ENCODE measurements at regions not wholly inside any gene's neighbourhood (a gene's known extent, or its start where the extent isn't known, plus 50 kb on each side); places are given as distances from the start of the nearest gene placed in this dataset.

DNA sequence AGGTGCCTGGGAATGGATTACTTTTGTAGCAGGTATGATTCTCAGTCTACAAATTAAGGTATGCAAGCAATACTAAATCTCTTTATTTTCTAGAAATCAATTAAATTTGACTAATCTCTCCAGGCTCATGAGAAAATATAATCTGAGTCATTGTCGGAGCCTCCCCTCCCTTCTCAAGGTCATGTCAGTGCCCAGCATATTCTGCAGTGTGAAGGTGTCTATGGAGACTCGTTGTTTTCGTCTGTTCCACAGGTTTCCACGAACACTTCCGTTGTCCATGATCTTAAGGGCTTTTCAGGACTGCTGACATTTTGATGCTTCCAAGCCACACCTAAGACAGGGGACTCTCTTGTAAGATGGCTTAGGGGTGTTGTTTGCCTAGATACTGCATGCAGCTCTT, 56.6 kb upstream of the SCOC start:
- no peak for DNase-seq

DNA sequence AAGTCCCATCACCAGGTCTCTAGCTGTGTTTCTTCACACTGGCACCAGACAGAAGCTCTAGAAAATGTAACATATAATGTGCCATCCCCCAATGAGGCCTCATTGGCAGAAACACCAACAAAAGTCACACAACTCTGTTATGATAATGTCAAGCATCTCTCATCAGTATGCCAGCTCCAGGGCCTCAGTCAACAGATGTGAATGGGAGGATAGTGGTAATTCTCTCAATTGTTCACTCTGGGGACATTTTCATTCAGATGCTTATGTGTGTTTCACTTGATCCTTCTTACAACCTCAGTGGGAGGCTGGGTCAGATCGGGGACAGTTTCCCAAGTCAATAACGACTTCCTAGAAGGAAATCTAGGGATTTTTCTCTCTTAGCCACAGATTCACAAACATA, 57.5 kb upstream of the SCOC start:
- no peak for DNase-seq

DNA sequence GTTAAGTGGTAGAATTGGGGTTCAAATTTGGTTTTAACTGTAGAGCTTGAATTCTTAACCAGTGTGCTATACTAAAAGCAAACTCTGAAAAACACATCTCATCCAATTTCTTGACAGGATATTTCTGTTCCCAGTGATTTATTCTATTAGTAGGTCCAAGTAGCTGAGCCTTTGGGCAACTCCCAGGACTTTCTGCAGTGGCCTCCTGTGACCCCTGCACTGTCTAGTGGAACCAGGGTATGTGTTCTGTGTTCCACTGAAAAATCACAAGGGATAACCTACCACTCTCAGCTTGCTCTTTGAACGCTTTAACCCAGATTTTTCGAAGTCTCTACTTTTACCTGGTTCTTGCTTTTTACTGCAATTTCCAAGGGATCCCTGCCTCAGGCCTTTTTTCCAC, 58.0 kb upstream of the SCOC start:
- no peak for DNase-seq

DNA sequence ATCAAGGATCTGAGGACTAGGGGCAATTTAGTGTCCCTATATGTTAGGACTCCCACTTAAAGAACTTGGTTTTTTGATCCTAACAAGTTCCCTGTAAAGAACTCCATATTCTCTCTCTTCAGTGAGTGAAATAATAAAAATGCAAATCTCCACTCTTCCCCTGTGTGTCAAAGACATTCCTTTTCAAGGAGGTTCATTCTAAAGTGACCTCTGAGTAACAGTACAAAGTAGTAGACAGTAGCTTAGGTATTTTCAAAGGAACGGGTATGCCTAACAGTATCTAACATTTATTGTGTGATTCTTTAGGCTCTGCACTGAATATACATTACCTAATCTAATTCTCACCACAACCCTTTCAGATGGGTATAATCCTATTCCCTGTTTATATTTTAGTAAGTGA, 58.4 kb upstream of the SCOC start:
- DNase-seq = no peak

DNA sequence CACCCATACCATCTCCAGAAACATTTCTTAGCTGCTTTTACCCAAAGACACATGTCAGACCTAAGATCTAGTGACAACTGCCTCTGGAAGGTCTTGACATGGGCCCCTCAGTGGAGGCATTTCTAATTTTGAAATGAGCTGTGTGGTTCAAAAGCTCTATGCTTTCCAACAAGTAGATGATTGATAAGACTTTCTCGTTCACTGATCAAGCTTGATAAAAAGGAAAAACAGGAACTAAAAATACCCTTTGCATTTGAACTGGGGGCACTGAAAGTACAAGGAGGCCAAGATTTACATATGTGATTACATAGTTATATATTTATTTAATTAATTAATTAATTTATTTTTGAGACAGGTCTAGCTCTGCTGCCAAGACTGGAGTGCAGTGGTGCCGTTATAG, 61.3 kb upstream of the SCOC start:
- DNase-seq = no peak

DNA sequence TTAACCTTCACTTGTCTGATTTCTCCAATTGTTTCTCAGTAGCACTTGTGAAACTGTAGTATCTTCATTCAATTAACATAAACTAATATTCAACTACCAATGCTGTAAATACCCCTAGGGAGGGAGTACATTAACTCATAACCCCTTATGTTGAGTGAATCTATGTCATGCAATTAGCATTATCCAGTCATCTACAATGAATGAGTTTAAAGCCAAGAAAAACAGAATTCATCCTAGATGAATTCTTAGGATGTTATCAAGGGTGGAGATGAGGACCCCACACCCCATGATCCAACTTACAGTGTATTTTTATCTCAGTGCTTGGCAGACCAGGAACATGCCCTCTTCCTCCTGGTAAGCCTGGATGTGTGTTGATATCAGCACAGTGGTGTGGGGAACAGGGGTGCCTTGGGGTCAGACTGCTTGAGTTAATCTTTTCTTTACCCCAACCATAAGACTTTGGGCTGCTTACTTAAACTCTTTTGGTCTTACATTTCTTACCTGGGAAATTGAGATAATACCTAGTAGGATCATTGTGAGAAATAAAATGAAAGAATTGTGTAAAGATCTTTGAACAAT, 62.1 kb upstream of the SCOC start:
- no peak for DNase-seq

DNA sequence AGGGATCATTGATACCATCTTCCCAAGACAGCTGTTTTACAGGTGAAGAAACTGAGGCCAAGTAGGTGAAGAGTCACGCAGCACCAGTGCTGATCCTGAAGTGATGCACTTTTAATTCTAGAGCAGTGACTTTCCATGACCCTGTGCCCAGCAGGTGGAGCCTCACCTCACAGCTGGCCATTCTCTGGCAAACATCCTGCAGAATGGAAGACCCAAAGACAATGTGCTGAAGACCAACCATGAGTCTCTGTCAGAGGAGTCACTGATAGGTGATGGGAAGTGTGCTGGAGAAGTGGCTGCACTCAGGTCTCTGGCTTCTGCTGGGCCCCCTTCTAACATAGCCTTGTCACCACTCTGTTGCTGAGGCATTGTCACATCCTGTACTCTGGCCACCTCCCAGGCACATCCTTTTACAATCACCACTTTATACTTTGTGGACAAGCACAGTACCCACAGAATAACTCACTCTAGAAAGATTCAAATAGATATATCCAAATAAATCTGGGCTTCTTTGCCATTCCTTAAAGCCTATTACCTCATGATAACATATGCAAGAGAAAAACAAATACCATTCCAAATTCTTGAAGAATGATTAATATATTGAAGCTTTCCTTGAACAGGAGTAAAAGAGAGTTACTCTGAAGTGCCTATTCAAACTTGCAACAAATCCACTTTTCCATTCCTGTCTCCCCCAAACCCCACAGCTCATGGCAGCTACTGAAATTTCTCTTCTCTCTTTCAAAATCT, 64.1 kb upstream of the SCOC start:
- DNase-seq = no peak

DNA sequence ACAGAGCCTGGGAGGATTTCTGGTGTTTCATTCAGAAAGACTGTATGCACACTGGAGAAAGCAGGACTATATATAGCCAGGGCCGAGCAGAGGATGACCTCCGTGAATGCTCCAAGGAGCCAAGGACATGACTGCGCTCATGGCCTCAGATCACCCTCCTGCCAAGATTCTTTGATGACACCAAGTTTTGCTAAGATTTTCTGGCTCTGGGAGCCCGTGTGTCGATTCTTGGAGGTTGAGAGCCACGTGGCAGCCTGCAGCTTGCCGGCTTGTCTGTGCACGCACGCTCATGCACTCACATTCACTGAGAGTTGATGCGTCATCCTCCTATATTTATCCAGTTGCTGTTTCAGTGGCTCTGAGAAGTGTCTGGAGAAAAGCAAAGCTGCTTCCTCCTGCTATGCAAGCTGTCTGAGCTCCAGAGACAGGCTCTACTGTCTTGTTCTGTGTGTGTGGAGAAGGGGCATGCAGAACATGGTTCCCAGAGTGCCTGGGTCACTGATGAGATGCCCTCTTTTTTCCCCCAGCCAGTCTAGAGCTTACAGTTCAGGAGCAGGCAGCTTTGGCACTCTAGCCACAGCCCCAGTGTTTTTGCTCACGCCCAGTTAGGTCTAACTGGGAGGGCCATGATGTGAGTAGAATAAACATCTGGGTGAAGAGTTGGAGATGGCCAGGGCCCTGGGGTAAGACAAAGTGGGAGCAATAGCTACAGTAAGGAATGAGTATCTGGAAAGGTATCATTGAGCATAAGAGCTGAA, 64.9 kb upstream of the SCOC start:
- DNase-seq = no peak

DNA sequence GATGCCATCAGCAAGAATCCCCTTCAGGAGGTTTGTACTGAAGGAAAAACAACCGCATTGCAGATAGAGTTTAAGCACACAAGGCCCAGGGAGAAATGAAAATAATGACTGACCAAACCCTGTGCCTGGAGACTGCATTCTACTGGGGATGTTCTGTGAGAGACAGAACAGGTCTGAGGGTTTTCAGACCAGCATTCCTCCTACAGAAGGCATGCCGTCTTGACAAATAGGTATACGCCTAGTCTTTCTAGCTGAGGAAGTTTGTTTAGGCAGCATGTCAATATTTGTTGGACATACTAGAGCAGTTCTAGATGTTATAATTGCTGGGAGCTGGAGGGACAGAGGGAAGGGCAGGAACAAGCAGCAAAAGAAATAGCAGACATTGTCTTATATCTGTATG, 68.4 kb upstream of the SCOC start:
- no peak for DNase-seq

DNA sequence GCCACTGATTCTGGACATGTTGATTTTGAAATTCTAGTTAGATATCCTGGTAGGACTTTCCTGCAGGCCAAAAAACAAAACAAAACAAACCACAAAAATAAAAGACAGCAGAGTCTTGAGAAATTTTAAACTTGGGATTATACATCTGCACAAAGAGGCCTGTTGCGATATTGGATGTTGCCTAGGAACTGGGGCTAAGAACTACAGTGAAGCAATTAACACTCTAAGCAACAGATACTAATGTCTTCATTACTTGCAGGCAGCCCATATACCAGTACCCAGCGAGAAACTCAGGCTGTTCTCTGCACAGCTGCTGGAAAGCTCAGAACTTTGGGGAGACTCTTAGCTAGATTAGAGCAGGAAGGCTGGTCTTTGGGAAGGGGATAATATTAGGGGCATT, 69.1 kb upstream of the SCOC start:
- DNase-seq = no peak

DNA sequence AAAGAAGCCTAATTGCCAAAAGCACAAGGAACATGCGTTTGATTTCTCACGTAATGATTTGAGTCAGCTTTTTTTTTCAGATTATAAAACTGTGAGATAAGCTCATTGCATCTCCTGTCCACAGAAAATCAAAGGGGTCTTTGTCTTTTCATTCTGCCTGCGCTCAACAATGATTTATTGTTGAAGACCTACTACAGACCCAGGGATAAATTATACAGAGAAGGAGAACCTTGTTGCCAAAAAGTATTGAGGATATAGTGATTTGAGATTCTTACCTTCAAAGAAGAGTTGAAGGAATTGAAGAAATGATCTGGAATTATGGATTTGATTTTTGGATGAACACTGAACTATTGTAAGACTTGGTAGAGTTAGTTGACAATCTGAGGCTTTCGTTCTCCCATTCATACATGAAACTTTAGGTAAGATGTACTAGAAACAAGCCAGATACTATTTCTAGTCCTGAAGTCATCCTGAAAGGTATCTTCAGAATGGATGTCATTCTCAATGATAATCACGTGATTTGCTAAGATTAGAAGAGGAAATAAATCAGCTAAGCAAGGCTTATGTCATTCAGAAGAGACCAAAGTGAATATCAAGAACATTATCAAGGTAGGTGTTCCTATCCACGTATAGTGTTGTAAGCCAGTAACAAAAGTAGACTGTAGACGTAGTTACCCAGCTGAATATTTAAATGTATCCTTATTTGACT, 71.1 kb upstream of the SCOC start:
- no peak for DNase-seq

DNA sequence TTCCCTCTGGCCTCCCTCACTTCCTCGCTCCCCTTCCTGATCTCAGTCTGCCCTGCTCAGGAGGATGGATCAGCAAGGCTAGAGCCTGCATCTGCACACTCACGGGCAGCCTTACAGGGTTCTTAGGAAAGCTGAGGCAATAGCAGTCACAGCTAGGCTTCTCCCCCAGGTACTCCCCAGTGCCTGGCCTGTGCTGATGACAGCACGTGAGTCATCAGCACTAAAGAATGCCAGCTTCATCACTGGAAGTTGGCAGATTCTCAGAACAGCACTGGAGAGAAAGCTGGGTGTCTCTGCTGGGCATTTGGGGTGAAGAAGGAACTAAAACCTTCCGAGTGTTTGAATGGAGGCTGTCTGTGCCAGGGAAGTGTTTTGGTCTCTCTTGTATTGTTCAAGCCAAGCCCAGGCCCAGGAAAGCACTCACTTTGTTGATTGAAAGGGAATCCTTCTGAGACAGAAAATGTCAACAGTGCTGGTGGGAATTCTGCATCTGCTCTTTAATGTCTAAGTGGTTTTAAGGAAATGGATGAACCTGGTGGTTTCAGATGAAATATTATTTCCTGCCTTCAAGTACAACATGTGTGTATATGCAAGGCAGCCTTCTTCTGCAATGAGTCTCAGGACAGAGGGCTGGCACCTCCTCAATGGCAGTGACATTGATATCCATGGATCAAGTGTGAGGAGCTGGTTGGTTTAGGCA, 73.0 kb upstream of the SCOC start:
- no peak for DNase-seq

DNA sequence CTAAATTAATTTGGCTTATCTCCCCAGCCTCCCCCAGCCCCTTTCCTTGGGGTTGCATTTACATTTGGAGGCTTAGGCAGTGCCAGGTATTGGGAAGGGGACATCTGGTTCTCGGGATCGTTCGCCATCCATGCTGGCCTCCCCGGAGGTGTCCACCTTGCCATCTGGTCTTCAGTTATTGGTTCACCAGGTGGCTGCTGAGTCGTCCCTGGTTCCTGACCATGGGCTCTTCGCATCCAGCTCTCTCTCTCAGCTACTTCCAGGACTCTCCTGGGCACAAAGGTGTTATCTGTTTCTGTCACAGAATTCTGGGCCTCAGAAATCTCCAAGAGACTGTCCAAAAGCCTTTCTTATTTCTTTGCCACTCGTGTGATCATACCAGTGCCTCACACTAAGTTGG, 75.4 kb upstream of the SCOC start:
- DNase-seq = no peak

DNA sequence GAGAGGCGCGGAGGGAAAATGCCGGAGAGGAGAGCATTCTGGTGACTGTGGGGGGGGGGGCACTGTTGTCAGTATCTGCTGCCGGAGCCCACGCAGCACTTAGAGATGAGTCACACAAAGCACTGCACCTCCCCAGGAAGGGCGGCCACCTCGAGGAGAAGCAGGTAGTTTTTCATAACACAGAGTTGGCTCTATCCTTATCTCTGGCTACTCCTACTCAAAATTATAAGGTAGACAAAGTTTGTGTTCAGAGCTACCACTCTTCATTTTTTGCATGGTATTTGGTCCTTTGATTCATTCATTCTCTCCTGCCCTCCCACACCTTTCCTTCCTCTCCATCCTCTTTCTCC, 76.2 kb upstream of the SCOC start:
- DNase-seq = peak; percentile 75

DNA sequence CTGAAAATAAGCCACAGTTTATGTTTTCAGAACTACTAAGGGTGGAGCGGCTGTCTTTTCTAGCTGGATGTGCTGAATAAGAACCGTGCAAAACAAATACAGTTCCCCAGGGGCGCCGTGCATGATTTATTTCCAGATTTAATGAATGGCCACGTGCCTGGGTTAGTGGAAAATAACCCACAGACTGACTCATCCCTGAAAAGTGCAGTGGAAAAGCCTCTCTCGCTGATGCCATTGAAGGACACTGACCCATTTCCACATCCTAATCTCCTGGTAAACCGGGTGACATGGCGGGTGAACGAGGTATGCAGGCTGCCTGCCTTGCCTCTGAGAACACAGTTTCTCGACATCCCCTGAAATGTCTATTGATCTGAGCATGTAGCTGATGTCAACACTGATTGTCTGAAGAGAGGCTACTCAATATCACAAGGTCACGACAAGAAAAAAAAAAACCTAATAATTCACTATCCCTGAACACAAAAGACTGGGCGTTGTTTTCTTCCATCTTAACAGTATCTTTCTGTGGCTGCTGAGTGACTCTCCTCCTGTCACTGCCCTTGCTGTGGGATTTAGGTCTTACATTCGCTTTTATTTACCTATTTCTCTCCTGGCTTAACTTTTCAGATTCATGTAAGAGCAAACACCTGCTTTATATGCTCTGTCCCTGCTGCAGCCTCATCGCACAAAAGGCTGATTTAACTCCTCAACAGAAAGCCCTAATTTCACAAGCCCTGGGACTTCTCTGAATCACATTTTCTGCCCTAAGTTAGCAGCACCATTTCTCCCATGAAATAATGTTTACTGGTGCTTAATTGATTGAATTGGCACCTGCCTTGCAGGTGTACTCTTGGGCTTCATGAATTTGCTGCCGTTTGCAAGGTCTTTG, 76.9 kb upstream of the SCOC start:
- DNase-seq = peak; percentile 75

DNA sequence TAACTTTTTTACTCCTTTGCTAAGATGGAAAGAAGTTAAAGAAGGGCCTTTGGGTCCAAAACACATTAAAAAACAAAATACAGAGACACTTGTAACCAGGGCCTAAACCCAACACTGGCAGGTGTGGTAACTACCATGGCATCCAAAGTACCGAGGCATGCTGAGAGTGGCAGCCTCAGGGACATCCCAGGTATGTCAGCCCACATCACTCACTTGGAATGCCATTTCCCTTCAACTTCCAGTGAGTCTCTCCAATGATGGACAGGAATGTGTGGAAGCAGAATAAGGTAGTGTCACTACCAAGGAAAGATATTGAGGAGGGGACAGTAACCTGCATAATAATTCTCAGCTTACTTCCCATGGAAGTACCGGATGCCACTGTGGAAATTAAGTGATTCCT, 79.5 kb upstream of the SCOC start:
- DNase-seq = no peak

DNA sequence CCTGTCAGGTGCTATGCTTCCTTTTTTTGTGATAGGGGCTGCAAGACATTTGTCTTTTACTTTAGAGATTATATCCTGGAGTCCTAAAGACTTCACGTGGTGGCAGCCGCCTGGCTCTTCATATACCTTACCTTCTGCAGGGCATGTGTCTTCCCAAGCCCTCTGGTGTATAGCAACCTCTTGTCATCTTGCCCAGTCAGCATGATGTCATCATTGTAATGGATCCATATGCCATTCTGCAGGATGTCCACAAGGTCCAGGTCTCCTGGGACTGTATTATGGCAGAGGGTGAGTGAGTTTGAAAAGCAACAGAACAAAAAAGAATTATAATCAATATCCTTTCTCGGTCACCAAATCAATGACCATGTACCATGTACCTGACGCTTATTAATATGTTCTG, 82.2 kb upstream of the SCOC start:
- DNase-seq = no peak

DNA sequence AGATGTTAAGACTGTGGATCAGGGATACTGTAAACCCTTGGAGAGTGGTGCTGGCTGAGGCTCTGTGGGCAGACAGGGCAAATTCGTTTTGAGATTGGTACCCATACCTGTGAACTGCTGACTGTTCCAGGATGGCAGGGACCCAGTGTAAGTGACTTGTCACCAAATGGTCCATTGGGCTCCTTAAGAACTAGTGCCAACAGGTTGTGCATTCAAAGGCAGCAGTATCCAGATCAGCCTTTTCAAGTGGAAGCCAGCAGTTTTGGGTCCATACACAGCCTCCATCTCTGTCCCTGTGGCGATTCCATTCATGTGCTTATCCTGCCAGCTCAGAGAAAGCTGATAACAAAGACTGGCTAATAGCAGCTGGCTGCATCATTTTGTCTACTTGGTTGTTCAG, 84.0 kb upstream of the SCOC start:
- DNase-seq = no peak

DNA sequence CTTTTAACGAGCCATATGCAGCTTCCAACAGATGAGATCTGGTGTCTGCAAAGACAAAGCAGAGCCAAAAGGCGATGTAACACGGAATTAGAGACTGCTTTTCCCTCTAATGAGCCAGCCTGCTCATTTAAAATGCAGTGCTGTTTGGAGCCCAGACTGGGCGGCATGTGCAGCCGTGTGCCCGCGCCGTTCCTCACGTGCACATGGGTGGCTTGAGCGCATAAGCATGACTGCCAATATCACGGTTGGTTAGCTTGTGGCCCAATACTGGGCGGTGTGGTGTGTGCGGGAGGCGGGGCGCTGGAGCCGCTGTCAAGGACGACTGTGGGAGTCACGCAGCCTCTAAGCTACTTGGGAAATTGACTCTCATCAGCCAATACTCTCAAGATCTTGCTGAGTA, 87.0 kb upstream of the SCOC start:
- peak; percentile 21 for DNase-seq

DNA sequence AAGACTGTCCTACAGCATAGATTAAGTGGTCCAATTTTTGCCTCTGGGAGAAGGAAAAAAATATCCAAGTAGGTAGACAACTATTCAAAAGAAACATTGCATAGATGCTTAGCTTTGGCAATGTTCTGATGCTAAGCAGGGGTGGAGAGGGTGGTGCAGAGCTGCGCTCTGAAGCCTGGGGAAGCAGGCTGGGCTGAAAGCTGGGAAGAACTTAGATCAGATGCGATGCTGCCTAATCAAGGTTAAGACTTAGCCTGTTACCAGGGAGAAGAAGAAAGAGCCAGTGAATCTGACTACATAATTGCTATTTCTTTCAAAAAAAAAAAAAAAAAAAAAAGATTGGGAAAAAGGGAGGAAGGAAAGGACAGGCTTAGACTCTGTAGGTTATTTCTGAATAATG, 89.0 kb upstream of the SCOC start:
- DNase-seq = no peak

DNA sequence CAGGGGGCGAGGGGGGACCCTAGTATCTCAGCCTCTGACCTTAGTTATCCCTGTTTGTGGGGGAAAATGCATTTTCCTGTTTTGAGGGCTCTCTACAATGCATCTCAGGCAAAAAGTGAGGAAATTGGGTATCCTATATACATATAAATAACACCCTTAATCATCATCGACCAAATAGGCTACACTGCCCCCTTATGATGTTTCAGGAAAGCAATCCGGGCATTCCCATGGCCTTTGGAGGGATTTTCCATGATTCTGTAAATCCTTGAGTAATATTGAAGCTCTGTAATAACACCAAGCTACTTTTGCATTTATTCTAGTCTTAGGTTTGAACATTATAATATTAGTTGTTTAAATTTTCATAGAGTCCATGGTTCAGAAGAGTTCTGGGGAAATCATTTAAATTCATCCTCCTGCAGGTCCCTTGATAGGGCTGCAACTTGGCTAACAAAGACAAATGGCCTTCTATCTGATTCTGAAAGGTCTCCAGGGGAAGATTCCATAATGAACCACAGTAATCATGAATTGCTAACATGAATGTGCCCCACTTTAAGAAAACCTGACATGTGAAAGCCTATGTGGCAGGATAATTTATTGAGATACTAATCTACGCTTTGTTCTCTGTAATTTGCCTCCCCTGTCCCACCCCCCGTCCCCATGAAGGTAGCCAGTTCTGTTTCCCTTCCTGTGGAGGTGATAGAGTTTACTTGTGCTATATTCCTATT, 91.5 kb upstream of the SCOC start:
- no peak for DNase-seq

DNA sequence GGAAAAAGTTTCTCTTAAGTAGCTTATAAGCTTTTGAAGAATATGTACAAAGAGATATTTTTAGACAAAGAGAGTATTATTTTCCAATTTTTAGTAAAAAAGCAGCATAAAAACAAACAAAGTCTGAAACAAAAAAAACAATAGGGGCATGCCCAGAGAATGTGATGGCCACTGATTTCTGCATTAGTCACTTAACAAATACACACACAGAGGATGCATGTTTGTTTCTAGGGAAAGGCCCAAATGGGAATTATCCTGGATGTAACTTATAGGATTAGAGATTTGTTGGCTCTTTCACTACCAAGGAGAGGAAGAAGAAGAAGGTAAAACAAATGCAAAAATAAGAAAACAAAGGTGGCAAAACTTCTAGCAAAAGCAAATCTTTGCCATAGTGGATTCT, 95.9 kb upstream of the SCOC start:
- DNase-seq = no peak

Data from NCI-H2227 treated with DMSO at 0.1 percent for 48 hours (cell line).